ENCODE measurements at regions not wholly inside any gene's neighbourhood (a gene's known extent, or its start where the extent isn't known, plus 50 kb on each side); places are given as distances from the start of the nearest gene placed in this dataset.
"Not testable (repeated sequence)": the region's sequence is repeated elsewhere in the genome, so short reads cannot be mapped to it uniquely, and the experiment has no call there.

- no peak for DNase-seq
These were observed 59.3 kb downstream of the BTBD3 start for GRCh38 chr20:11976966-11977365.

DNA sequence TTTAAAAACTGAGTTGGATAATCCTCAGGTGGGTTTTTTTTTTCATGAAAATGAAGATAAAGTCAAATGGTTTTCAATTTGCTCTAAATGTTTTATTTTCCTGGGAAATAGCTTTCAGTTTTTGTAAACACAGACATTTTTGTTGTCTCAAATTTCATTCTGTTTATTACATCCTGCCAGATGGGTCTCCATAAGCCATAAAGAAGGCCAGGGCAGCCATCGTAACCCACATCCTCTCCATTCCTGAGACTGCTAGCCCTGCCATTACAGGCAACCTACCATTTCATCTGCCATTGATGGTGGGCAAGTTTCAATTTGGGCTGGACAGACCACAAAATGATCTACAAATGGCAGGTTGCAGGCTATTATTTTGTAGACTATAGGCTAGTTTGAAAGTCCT, 60.8 kb downstream of the BTBD3 start:
- no peak for DNase-seq

- DNase-seq: no peak
These were observed 61.8 kb downstream of the BTBD3 start for GRCh38 chr20:11979306-11979990.

DNA sequence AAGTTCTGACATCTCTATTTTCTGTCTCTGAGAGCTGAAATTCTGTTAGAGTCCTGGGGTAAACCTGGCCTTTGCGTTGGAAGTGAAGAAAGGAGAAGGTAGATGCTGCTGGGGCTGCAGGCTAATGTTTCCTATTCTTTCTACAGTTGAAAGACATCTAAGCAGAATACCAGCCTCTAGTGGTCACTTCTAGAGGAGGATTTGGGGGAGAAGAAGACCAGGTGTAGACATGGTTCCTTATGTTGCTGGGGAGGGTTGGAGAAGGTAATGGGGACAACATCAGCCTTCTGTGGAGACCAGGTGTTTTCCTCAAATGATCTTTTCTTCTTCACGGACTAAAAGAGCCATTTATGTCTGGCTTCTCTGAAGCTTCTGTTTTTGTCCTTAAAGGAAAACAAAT, 62.6 kb downstream of the BTBD3 start:
- DNase-seq: no peak

DNA sequence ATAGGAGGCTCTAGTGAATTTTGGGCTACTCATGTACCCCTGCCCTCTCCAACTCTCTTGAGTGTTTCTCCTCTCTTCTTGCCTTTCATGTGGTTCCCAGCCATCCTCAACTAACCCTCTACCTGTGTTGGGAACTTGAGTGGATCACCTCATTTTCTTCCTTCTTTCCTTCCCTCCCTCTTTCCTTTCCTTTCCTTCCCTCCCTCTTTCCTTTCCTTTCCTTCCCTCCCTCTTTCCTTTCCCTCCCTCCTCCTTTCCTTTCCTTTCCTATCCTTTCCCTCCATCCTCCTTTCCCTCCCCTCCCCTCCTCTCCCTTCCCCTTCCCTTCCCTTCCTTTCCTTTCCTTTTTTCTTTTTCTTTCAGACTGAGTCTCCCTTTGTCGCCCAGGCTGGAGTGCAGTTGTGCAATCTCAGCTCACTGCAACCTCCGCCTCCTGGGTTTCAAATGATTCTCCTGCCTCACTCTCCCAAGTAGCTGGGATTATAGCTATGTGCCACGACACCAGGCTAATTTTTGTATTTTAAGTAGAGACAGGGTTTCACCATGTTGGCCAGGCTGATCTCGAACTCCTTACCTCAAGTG, 63.8 kb downstream of the BTBD3 start:
- DNase-seq: no peak

- DNase-seq: no peak
These were observed 64.7 kb downstream of the BTBD3 start for GRCh38 chr20:11982289-11982954.

GRCh38 chr20:11982955-11983470, 65.3 kb downstream of the BTBD3 start:
- no peak for DNase-seq

GRCh38 chr20:11986954-11987353, 69.3 kb downstream of the BTBD3 start:
- no peak for DNase-seq

DNA sequence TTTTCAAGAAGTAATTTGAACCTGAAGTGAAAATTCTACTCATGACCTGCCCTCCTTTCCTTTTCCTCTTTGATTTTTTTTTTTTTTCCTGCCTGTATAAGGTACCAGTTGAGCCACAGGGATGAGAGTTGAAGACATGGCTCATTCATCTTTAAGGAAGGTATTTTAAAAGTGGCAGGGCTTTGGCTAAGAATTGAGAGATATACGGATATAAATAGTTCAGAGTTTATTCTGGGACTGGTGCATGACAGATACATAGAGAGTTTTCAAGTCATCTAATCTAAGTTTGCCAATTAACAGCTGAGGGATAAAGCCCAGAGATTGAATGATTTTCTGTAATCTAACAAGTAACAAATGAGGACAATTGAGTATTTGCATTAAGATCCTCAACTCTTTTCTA, 69.8 kb downstream of the BTBD3 start:
- no peak for DNase-seq

GRCh38 chr20:11989018-11989771, 71.5 kb downstream of the BTBD3 start:
- DNase-seq: no peak

GRCh38 chr20:11992426-11992825, 74.7 kb downstream of the BTBD3 start:
- DNase-seq: no peak

GRCh38 chr20:11993886-11994461, 76.3 kb downstream of the BTBD3 start:
- no peak for DNase-seq

GRCh38 chr20:11995805-11996567, 78.3 kb downstream of the BTBD3 start:
- DNase-seq: no peak

DNA sequence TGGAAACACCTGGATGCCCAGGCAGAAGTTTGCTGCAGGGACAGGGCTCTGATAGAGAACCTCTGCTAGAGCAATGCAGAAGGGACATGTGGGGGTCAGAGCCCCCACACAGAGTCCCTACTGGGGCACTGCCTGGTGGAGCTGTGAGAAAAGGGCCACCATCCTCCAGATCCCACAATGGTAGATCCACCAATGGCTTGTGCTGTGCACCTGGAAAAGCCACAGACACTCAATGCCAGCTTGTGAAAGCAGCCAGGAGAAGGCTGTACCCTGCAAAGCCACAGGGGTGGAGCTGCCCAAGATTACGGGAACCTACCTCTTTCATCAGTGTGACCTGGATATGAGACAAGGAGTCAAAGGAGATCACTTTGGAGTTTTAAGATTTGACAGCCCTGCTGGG, 87.1 kb downstream of the BTBD3 start:
- DNase-seq: not testable (repeated sequence)

DNA sequence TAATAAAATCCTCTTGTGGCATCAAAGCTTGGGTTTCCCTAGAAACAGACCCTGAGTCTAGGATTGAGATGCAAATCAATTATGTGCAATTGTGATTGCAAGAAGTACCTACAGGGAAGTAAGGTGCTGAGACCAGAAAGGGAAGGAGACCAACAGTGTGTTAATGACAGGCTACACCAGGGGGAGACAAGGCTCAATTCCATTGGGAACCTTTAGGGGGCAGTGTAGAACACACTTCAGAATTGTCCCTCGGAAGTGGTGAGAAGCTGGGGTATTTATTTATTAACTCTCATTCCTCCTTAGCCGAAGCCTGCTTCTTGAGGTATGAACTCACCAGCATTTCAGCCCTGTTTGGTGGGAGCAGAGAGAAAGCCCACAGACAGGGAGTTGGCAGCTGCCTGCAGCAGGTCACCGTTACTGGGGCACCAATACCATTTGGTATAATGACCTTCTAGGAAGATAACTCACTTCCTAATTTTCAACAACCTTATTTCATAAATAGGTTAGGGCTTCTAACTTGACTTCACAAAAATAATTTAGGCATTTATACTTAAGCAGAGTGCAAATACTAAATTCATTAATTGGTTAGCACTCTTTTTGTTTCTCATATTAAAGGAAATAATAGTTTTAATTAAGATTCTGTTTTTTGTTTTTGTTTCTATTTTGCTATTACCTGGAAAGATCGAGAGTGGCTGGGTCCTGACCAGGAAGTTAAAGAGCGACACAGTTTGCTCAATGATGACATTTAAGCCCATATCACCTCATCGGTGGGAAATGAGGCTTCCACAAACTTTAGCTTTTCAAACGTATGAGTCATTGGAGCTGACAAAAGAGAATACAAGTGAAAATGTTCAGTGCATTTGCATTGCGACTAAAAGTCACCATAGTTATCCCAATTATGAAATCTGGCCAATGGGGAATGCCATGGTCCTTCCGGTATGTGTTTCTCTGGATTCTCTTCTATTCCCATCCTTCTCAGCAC, 94.8 kb downstream of the BTBD3 start:
- peak in 1 of 5 experiments; percentile 33 for DNase-seq

- DNase-seq: no peak
These were observed 96.6 kb downstream of the BTBD3 start for GRCh38 chr20:12014276-12014675.

GRCh38 chr20:12014736-12015135, 97.0 kb downstream of the BTBD3 start:
- DNase-seq: no peak

DNA sequence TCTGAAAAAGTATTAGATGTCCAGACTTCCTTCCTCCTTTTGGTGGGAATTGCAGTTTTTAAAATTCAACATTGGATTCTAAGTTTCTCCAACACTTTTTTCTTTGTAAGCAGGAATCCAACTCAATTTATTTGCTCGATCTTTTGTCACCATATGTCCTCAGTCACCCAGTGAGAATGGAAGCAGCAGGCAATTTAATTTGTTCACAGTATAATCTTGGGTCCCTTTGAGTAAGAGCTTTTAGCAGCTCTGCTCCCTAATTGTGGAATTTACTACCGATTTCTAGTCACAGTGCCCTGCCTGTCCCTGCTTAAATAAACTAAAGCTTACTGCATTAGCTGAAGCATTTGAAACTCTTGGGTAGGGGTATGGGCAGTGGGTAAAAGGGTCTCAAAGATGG, 98.6 kb downstream of the BTBD3 start:
- no peak for DNase-seq

GRCh38 chr20:12019715-12020114, 102.0 kb downstream of the BTBD3 start:
- DNase-seq: no peak

DNA sequence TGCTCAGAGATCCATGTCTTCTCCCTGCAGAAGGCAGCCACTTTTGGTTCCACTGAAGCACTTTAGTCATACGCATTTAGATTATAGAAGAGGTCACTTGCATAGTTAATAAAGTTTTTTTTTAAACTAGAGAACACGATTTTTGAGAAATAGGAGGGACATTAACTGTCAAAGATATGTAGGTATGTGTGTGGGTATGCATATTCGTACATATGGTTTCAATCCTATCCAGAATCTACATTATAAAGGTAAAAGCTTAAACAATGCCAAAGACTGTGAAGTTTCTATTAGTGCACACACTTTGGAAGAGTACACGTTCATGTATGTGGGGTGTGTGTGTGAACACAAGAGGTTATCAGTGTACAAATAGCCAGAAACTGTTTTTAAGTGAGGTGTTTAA, 103.2 kb downstream of the BTBD3 start:
- no peak for DNase-seq

DNA sequence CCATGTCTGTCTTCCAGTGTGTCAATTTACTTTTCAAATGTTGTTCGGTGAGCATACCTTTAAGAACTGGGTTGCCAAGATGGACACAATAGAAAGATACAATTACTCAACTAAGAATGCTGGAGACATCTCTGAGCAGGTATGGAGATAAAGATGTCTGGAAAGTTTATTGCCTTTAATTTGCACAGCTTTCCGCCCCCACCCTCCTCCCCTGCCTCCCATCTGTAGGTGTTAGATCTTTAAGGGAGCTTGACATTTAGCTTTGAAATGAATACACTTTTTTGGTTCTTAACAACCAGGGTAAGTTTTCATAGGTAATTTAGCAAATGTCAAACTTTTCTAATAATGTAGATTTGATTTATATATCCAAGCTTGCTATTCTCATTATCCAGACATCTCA, 104.4 kb downstream of the BTBD3 start:
- DNase-seq: no peak
